Tibial nerve (tissue), 4 donors: ENCODE measurements at regions not wholly inside any gene's neighbourhood (a gene's known extent, or its start where the extent isn't known, plus 50 kb on each side); places are given as distances from the start of the nearest gene placed in this dataset.
"Not testable (repeated sequence)": the region's sequence is repeated elsewhere in the genome, so short reads cannot be mapped to it uniquely, and the experiment has no call there.

ENCODE experiments used
- DNase-seq, 2 donors: peaks; one replicate each; pipeline ENCODE4 v3.0.0-alpha.2; 2019; ENCODE audit warnings: low spot score in 2 of 2
- H3K27ac ChIP-seq, 4 donors: fragments of 200-600 bp; sonication (generic) in 3 of 4; one replicate each; pipeline ENCODE4 v1.5.1; 2017 to 2019; ENCODE audit warnings: mild to moderate bottlenecking in 1 of 4
- H3K27me3 ChIP-seq, 2 donors: fragments of 200-600 bp; sonication (generic) in 1 of 2; one replicate each; pipeline versions ENCODE4 v1.5.1 to v1.6.0; 2017 to 2019
- H3K36me3 ChIP-seq, 3 donors: fragments of 200-600 bp; sonication (generic); one replicate each; pipeline ENCODE4 v1.5.1; 2018 to 2019
- H3K4me1 ChIP-seq, 4 donors: fragments of 200-600 bp; sonication (generic) in 3 of 4; one replicate each; pipeline ENCODE4 v1.5.1; 2017 to 2019
- H3K4me3 ChIP-seq, 4 donors: fragments of 200-600 bp; sonication (generic) in 3 of 4; one replicate each; pipeline ENCODE4 v1.5.1; 2017 to 2019; ENCODE audit warnings: mild to moderate bottlenecking in 1 of 4, moderate library complexity in 1 of 4
- H3K9me3 ChIP-seq, 4 donors: fragments of 200-600 bp; sonication (generic) in 3 of 4; one replicate each; pipeline ENCODE4 v1.5.1; 2017 to 2019
- EP300 ChIP-seq, 2 donors: sonication (generic); formaldehyde crosslinking; IDR thresholded peaks; one replicate each; pipeline ENCODE4 v1.6.1; 2017; ENCODE audit warnings: antibody characterized with exemption in 2 of 2, mild to moderate bottlenecking in 1 of 2
- POLR2A ChIP-seq, 2 donors: fragments of 450-650 bp; IDR thresholded peaks; one replicate each; pipeline ENCODE4 v1.6.1; 2017; ENCODE audit warnings: antibody characterized with exemption in 2 of 2, mild to moderate bottlenecking in 2 of 2, moderate library complexity in 2 of 2
- WGBS, 2 donors: methylation state at CpG; one replicate each; pipeline ENCODE4 v1.1.5; 2018; 5-methylcytosine and 5-hydroxymethylcytosine counted together
- TF ChIP-seq, protein P1 (sequence below), 5 experiments: fragments of 200-600 bp in 3 of 5; fragments of 450-650 bp in 2 of 5; sonication (generic) in 3 of 5; IDR thresholded peaks; one replicate each; pipeline ENCODE4 v1.5.1; 2016 to 2019; ENCODE audit warnings: antibody characterized with exemption in 5 of 5, mild to moderate bottlenecking in 3 of 5, moderate library complexity in 2 of 5

- H3K4me1 ChIP-seq: peaks cover 0 to 16% (median 0%) of the 10 kb centered on the region in 4 donors
- H3K9me3 ChIP-seq: peaks cover 0 to 3% (median 0%) of the 10 kb centered on the region in 4 donors
- H3K36me3 ChIP-seq: no peaks in the 10 kb centered on the region
- no peak for DNase-seq
- H3K27ac ChIP-seq: no peak overlapping the region
- TF ChIP-seq, protein P1, sequence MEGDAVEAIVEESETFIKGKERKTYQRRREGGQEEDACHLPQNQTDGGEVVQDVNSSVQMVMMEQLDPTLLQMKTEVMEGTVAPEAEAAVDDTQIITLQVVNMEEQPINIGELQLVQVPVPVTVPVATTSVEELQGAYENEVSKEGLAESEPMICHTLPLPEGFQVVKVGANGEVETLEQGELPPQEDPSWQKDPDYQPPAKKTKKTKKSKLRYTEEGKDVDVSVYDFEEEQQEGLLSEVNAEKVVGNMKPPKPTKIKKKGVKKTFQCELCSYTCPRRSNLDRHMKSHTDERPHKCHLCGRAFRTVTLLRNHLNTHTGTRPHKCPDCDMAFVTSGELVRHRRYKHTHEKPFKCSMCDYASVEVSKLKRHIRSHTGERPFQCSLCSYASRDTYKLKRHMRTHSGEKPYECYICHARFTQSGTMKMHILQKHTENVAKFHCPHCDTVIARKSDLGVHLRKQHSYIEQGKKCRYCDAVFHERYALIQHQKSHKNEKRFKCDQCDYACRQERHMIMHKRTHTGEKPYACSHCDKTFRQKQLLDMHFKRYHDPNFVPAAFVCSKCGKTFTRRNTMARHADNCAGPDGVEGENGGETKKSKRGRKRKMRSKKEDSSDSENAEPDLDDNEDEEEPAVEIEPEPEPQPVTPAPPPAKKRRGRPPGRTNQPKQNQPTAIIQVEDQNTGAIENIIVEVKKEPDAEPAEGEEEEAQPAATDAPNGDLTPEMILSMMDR (IDR thresholded peaks at IDR 0.05): no peak
- TF ChIP-seq POLR2A (IDR thresholded peaks at IDR 0.05): no peak
- TF ChIP-seq EP300 (IDR thresholded peaks at IDR 0.05): no peak
- no peaks in the 10 kb centered on the region for H3K27me3 ChIP-seq
- no peak overlapping the region for H3K4me3 ChIP-seq
- WGBS, 2 donors: 71 to 74% methylated on average over 17 of the region's 17 CpGs
These were observed 212.6 kb downstream of the ACKR3 start for GRCh38 chr2:236781933-236782816.

- TF ChIP-seq, protein P1 (IDR thresholded peaks at IDR 0.05): no peak
- TF ChIP-seq EP300 (IDR thresholded peaks at IDR 0.05): peak in 1 of 2 donors; percentile 9
- Histone ChIP-seq H3K27ac (no peak overlapping the region), H3K4me1 (peaks cover 0 to 12% (median 0%) of the 10 kb centered on the region in 4 donors), H3K27me3 (no peaks in the 10 kb centered on the region), H3K4me3 (no peak overlapping the region), H3K36me3 (no peaks in the 10 kb centered on the region), H3K9me3 (peaks cover 0 to 3% (median 0%) of the 10 kb centered on the region in 4 donors)
- DNase-seq: no peak
- WGBS, 2 donors: 42 to 65% methylated on average over 5 of the region's 5 CpGs
These were observed 213.3 kb downstream of the ACKR3 start for GRCh38 chr2:236782938-236783337.

GRCh38 chr2:236783417-236784020, 213.9 kb downstream of the ACKR3 start:
- Histone ChIP-seq H3K9me3 (peaks cover 0 to 3% (median 0%) of the 10 kb centered on the region in 4 donors), H3K27ac (no peak overlapping the region), H3K4me1 (peaks cover 0 to 12% (median 0%) of the 10 kb centered on the region in 4 donors), H3K36me3 (no peaks in the 10 kb centered on the region), H3K4me3 (no peak overlapping the region), H3K27me3 (no peaks in the 10 kb centered on the region)
- WGBS, 2 donors: 73 to 79% methylated on average over 6 of the region's 6 CpGs
- DNase-seq: no peak
- TF ChIP-seq, protein P1 (IDR thresholded peaks at IDR 0.05): no peak
- no peak for TF ChIP-seq POLR2A (IDR thresholded peaks at IDR 0.05)
- no peak for TF ChIP-seq EP300 (IDR thresholded peaks at IDR 0.05)

DNA sequence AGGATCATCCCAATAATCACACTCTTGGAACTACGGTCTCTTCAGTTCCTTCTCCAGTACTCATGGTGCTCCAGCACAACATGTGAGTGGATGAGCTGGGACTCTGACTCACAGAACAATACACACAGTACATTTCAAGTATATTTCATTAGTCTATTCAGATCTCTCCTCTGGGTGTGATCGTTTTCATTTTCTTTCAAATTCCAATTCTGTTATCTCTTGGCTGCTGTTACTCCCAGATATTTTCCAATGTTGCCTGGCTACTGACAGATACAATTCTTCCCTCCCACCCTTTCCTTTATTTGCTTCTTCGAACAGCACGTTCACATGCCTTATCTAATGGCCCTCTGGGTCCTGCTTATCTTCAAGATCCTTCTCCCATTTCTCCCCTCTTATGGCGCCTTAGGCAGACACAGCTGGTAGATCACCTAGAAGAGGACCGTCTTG, 216.0 kb downstream of the ACKR3 start:
- Histone ChIP-seq H3K4me3 (no peak overlapping the region), H3K9me3 (peaks cover 0 to 3% (median 0%) of the 10 kb centered on the region in 4 donors), H3K27me3 (no peaks in the 10 kb centered on the region), H3K4me1 (peaks cover 0 to 12% (median 0%) of the 10 kb centered on the region in 4 donors), H3K27ac (peak overlapping the region in 1 of 4 donors; percentile 6), H3K36me3 (no peaks in the 10 kb centered on the region)
- DNase-seq: no peak
- TF ChIP-seq, protein P1 (IDR thresholded peaks at IDR 0.05): no peak
- TF ChIP-seq EP300 (IDR thresholded peaks at IDR 0.05) (no peak), POLR2A (IDR thresholded peaks at IDR 0.05) (no peak)
- 52 to 70% methylated on average over 6 of the region's 6 CpGs for WGBS, 2 donors

GRCh38 chr2:236786751-236787150, 217.1 kb downstream of the ACKR3 start:
- H3K4me3 ChIP-seq: no peak overlapping the region
- DNase-seq: no peak
- TF ChIP-seq, protein P1 (IDR thresholded peaks at IDR 0.05): no peak
- TF ChIP-seq EP300 (IDR thresholded peaks at IDR 0.05) (no peak), POLR2A (IDR thresholded peaks at IDR 0.05) (no peak)
- WGBS, 2 donors: 83 to 90% methylated on average over 4 of the region's 4 CpGs
- H3K27me3 ChIP-seq: no peaks in the 10 kb centered on the region
- peak overlapping the region in 1 of 4 donors; percentile 9 for H3K27ac ChIP-seq
- H3K36me3 ChIP-seq: no peaks in the 10 kb centered on the region
- H3K9me3 ChIP-seq: peaks cover 0 to 3% (median 0%) of the 10 kb centered on the region in 4 donors
- peaks cover 0 to 16% (median 0%) of the 10 kb centered on the region in 4 donors for H3K4me1 ChIP-seq

- peak overlapping the region in 2 of 4 donors; percentile 3 to 9 for H3K27ac ChIP-seq
- not testable (repeated sequence) for H3K27me3 ChIP-seq, DNase-seq, H3K4me3 ChIP-seq, H3K9me3 ChIP-seq, H3K36me3 ChIP-seq
- H3K4me1 ChIP-seq: peaks cover 0 to 13% (median 0%) of the 10 kb centered on the region in 4 donors
- 87 to 90% methylated on average over 5 of the region's 5 CpGs for WGBS, 2 donors
These were observed 217.8 kb downstream of the ACKR3 start for GRCh38 chr2:236787376-236787775.
